SK-N-SH (cell line): ENCODE measurements at regions not wholly inside any gene's neighbourhood (a gene's known extent, or its start where the extent isn't known, plus 50 kb on each side); places are given as distances from the start of the nearest gene placed in this dataset.

Experiments used
- CTCF ChIA-PET: fragments of 300-600, 350-600 bp; formaldehyde crosslinking; extraction: SDS; loops from one replicate; lab custom pipeline; 2021; lab: Yijun Ruan, JAX
- POLR2A ChIA-PET: fragments of 350-600 bp; sonication (Branson Sonifier 250); formaldehyde crosslinking; extraction: SDS; loops from one replicate; lab custom pipeline; 2020; ENCODE audit warnings: antibody characterized with exemption, inconsistent platforms; lab: Yijun Ruan, JAX
- DNase-seq: peaks from one replicate; pipeline ENCODE4 v3.0.0; 2012
- H2AFZ ChIP-seq: fragments of 200-600 bp; sonication (generic); 2 replicates; pipeline ENCODE4 v1.8.1; 2016; ENCODE audit warnings: antibody characterized with exemption, mild to moderate bottlenecking, low read depth
- H3F3A ChIP-seq: fragments of 200-600 bp; sonication (generic); replicated peaks from 2 replicates; pipeline ENCODE3; 2016; ENCODE audit warnings: antibody characterized with exemption, mild to moderate bottlenecking; ENCODE audit not compliant: insufficient read depth
- H3K27ac ChIP-seq, 2 experiments: fragments of 200-500 bp in 1 of 2; fragments of 200-600 bp in 1 of 2; sonication (Bioruptor generic) in 1 of 2; sonication (generic), shearing (Covaris generic) in 1 of 2; 2 replicates each; pipeline versions ENCODE4 v1.5.1 to v1.6.1; 2014 to 2016; ENCODE audit warnings: low read depth in 2 of 2, inconsistent platforms in 1 of 2, low read length in 1 of 2, mild to moderate bottlenecking in 1 of 2, mixed read lengths in 1 of 2
- H3K27me3 ChIP-seq: fragments of 200-600 bp; sonication (generic), shearing (Covaris generic); 2 replicates; pipeline ENCODE4 v1.6.1; 2016; ENCODE audit warnings: mixed run types; ENCODE audit not compliant: insufficient read depth
- H3K36me3 ChIP-seq, 2 experiments: fragments of 200-500 bp in 1 of 2; fragments of 200-600 bp in 1 of 2; sonication (Bioruptor generic) in 1 of 2; sonication (generic) in 1 of 2; replicated peaks in 1 of 2; 2 replicates each; pipeline versions ENCODE3 to v1.5.1; 2014 to 2016; ENCODE audit warnings: low read length in 1 of 2, mild to moderate bottlenecking in 1 of 2; ENCODE audit not compliant: insufficient read depth in 2 of 2, control insufficient read depth in 1 of 2
- H3K4me1 ChIP-seq, 2 experiments: fragments of 200-500 bp in 1 of 2; fragments of 200-600 bp in 1 of 2; sonication (Bioruptor generic) in 1 of 2; sonication (generic), shearing (Covaris generic) in 1 of 2; 2 replicates each; pipeline versions ENCODE4 v1.5.1 to v1.6.1; 2014 to 2016; ENCODE audit warnings: low read depth in 1 of 2, low read length in 1 of 2, mixed run types in 1 of 2; ENCODE audit not compliant: insufficient read depth in 2 of 2, control insufficient read depth in 1 of 2
- H3K4me2 ChIP-seq: fragments of 200-600 bp; sonication (generic), shearing (Covaris generic); 2 replicates; pipeline ENCODE4 v1.6.1; 2017; ENCODE audit warnings: mixed run types
- H3K4me3 ChIP-seq, 2 experiments: fragments of 200-500 bp in 1 of 2; fragments of 200-600 bp in 1 of 2; sonication (Bioruptor generic) in 1 of 2; sonication (generic), shearing (Covaris generic) in 1 of 2; 2 replicates each; pipeline versions ENCODE4 v1.5.1 to v1.8.1; 2014 to 2016; ENCODE audit warnings: low read depth in 2 of 2, inconsistent platforms in 1 of 2, low read length in 1 of 2, mild to moderate bottlenecking in 1 of 2, mixed read lengths in 1 of 2, moderate library complexity in 1 of 2
- H3K79me2 ChIP-seq: fragments of 200-600 bp; sonication (generic); 2 replicates; pipeline ENCODE4 v1.8.1; 2017; ENCODE audit warnings: mild to moderate bottlenecking; ENCODE audit not compliant: insufficient read depth
- H3K9ac ChIP-seq: fragments of 200-600 bp; sonication (generic); 2 replicates; pipeline ENCODE4 v1.6.1; 2017; ENCODE audit warnings: mixed run types
- H3K9me2 ChIP-seq: fragments of 200-600 bp; sonication (generic); 2 replicates; pipeline ENCODE4 v1.6.1; 2017; ENCODE audit warnings: mixed run types
- H3K9me3 ChIP-seq: fragments of 200-600 bp; sonication (generic); 2 replicates; pipeline ENCODE4 v1.6.1; 2017; ENCODE audit warnings: mixed run types, mild to moderate bottlenecking, moderate library complexity
- H4K20me1 ChIP-seq: fragments of 200-600 bp; sonication (generic); 2 replicates; pipeline ENCODE4 v1.6.1; 2017; ENCODE audit warnings: mild to moderate bottlenecking, mixed run types; ENCODE audit not compliant: insufficient read depth
- CHD2 ChIP-seq: fragments of 150-350 bp; IDR thresholded peaks from 2 replicates; pipeline ENCODE4 v1.6.1; 2018; ENCODE audit warnings: low read length; ENCODE audit not compliant: partially characterized antibody
- ELF1 ChIP-seq: IDR thresholded peaks from 2 replicates; pipeline ENCODE4 v1.4.0; 2012
- EP300 ChIP-seq, 2 experiments: IDR thresholded peaks; 2 replicates each; pipeline versions ENCODE4 v1.4.0 to v1.6.1; 2012; ENCODE audit warnings: borderline replicate concordance in 1 of 2, low read depth in 1 of 2, low read length in 1 of 2
- EZH2phosphoT487 ChIP-seq: fragments of 200-600 bp; sonication (generic); IDR thresholded peaks from 2 replicates; pipeline ENCODE4 v1.6.1; 2017; ENCODE audit warnings: low read depth, mixed run types, mild to moderate bottlenecking, antibody characterized with exemption, moderate library complexity, borderline replicate concordance
- FOSL2 ChIP-seq: IDR thresholded peaks from 2 replicates; pipeline ENCODE4 v1.4.0; 2012; ENCODE audit warnings: low read depth, mild to moderate bottlenecking, moderate library complexity, borderline replicate concordance
- FOXJ3 ChIP-seq: sonication (generic); formaldehyde crosslinking; IDR thresholded peaks from 2 replicates; pipeline ENCODE4 v1.5.1; 2020; ENCODE audit warnings: mild to moderate bottlenecking, missing genetic modification reagents
- FOXM1 ChIP-seq: IDR thresholded peaks from 2 replicates; pipeline ENCODE4 v1.4.0; 2012; ENCODE audit warnings: low read depth, mild to moderate bottlenecking
- JUND ChIP-seq: IDR thresholded peaks from 2 replicates; pipeline ENCODE4 v1.4.0; 2012
- MXI1 ChIP-seq: IDR thresholded peaks from 2 replicates; pipeline ENCODE4 v1.6.1; 2012; ENCODE audit warnings: mild to moderate bottlenecking, low read depth, low read length, improper control_type of control experiment
- RFX5 ChIP-seq: IDR thresholded peaks from 2 replicates; pipeline ENCODE4 v1.6.1; 2012; ENCODE audit warnings: mild to moderate bottlenecking, improper control_type of control experiment, low read length
- RXRA ChIP-seq: IDR thresholded peaks from 2 replicates; pipeline ENCODE4 v1.4.0; 2012; ENCODE audit warnings: low read depth, mild to moderate bottlenecking, borderline replicate concordance
- SIN3A ChIP-seq: IDR thresholded peaks from 2 replicates; pipeline ENCODE4 v1.6.1; 2012; ENCODE audit warnings: low read depth, mild to moderate bottlenecking, low read length, moderate library complexity, borderline replicate concordance
- SMC3 ChIP-seq: IDR thresholded peaks from 2 replicates; pipeline ENCODE4 v1.6.1; 2012; ENCODE audit warnings: low read depth, low read length, improper control_type of control experiment
- TAF1 ChIP-seq: IDR thresholded peaks from 2 replicates; pipeline ENCODE4 v1.6.1; 2012; ENCODE audit warnings: low read depth, mild to moderate bottlenecking, low read length, moderate library complexity, borderline replicate concordance
- TCF12 ChIP-seq: IDR thresholded peaks from 2 replicates; pipeline ENCODE4 v1.4.0; 2012
- TEAD4 ChIP-seq: IDR thresholded peaks from 2 replicates; pipeline ENCODE4 v1.4.0; 2012; ENCODE audit warnings: mild to moderate bottlenecking, borderline replicate concordance; ENCODE audit not compliant: insufficient read depth
- WGBS: methylation state at CpG from one replicate; pipeline ENCODE4 v1.1.6; 2017; ENCODE audit warnings: low lambda C conversion rate; 5-methylcytosine and 5-hydroxymethylcytosine counted together
- TF ChIP-seq, protein P1 (sequence below): fragments of 150-350 bp; IDR thresholded peaks from 2 replicates; pipeline ENCODE4 v1.6.1; 2016; ENCODE audit warnings: mild to moderate bottlenecking, low read depth, low read length
- TF ChIP-seq, protein P2 (sequence below): fragments of 150-350 bp; IDR thresholded peaks from 2 replicates; pipeline ENCODE4 v1.6.1; 2017; ENCODE audit warnings: antibody characterized with exemption, low read length, low read depth, borderline replicate concordance
- TF ChIP-seq, protein P3 (sequence below): IDR thresholded peaks from 2 replicates; pipeline ENCODE4 v1.4.0; 2012; ENCODE audit warnings: low read depth, borderline replicate concordance

DNA sequence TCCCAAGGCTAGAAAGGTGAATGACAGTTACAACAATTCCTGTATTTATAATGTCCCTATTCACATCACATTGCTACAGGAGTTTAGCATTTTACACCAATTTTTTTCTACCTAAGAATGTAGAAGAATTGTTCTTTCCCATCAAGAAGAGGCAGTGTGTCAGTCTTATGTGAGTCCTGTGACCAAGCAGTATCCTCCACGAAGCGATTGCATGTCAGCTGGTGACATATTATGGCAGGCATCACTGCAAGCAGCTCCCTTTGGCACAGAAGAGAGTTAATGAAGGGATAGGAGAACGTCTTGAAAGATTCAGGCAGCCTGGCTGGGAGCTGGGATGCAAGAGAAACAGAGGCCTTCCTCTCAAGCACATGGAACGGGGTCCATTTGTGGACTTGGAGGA, 199.8 kb downstream of the SMC2 start:
- Histone ChIP-seq H3K9ac (no peak overlapping the region), H4K20me1 (no peaks in the 10 kb centered on the region), H3K4me2 (no peak overlapping the region), H3K79me2 (no peaks in the 10 kb centered on the region), H3K4me1 (no peaks in the 10 kb centered on the region), H3K36me3 (no peaks in the 10 kb centered on the region), H3K27ac (no peak overlapping the region), H2AFZ (no peak overlapping the region), H3K27me3 (no peaks in the 10 kb centered on the region), H3F3A (no peaks in the 10 kb centered on the region), H3K4me3 (no peak overlapping the region), H3K9me2 (no peaks in the 10 kb centered on the region), H3K9me3 (no peaks in the 10 kb centered on the region)
- 26% methylated on average over 4 of the region's 4 CpGs for WGBS
- TF ChIP-seq SIN3A (no peak), CHD2 (no peak), SMC3 (no peak), EP300 (IDR thresholded peaks at IDR 0.05; ENCODE audit: borderline replicate concordance in 1 of 2, low read depth in 1 of 2, low read length in 1 of 2) (no peak), TCF12 (no peak), FOSL2 (no peak), JUND (no peak), TAF1 (no peak), MXI1 (no peak), RFX5 (no peak), TEAD4 (no peak), EZH2phosphoT487 (no peak), FOXM1 (no peak), FOXJ3 (CRISPR knock-in tag) (no peak), ELF1 (no peak)
- TF ChIP-seq, protein P1, sequence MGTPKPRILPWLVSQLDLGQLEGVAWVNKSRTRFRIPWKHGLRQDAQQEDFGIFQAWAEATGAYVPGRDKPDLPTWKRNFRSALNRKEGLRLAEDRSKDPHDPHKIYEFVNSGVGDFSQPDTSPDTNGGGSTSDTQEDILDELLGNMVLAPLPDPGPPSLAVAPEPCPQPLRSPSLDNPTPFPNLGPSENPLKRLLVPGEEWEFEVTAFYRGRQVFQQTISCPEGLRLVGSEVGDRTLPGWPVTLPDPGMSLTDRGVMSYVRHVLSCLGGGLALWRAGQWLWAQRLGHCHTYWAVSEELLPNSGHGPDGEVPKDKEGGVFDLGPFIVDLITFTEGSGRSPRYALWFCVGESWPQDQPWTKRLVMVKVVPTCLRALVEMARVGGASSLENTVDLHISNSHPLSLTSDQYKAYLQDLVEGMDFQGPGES = no peak
- TF ChIP-seq, protein P2, sequence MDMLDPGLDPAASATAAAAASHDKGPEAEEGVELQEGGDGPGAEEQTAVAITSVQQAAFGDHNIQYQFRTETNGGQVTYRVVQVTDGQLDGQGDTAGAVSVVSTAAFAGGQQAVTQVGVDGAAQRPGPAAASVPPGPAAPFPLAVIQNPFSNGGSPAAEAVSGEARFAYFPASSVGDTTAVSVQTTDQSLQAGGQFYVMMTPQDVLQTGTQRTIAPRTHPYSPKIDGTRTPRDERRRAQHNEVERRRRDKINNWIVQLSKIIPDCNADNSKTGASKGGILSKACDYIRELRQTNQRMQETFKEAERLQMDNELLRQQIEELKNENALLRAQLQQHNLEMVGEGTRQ = no peak
- TF ChIP-seq, protein P3, sequence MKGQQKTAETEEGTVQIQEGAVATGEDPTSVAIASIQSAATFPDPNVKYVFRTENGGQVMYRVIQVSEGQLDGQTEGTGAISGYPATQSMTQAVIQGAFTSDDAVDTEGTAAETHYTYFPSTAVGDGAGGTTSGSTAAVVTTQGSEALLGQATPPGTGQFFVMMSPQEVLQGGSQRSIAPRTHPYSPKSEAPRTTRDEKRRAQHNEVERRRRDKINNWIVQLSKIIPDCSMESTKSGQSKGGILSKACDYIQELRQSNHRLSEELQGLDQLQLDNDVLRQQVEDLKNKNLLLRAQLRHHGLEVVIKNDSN = no peak
- DNase-seq = no peak
- ChIA-PET CTCF (no interaction called here), POLR2A (no interaction called here)

DNA sequence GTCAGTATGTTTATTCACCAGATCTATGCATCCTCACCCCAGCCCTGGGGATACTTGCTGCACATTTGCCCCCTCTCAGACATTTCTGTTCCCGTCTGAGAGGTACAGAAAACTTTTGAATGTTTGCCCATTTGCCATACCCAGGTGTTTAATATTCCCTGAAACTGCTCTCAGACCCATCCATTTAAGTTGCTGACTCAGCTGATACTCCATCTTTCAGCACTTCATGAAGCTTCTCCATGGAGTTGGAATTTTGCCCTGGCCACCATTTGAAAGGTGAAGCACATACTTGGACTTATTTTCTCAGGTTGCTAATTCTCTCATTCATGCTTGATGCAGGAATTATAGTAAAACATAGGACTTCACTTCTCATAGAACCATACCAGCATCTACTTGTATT, 203.9 kb upstream of the OR13F1 start:
- no peak overlapping the region for H3K27ac ChIP-seq
- H3K27me3 ChIP-seq = no peaks in the 10 kb centered on the region
- no peaks in the 10 kb centered on the region for H3F3A ChIP-seq
- no peaks in the 10 kb centered on the region for H3K36me3 ChIP-seq
- no peaks in the 10 kb centered on the region for H3K79me2 ChIP-seq
- no peaks in the 10 kb centered on the region for H3K9me2 ChIP-seq
- H2AFZ ChIP-seq = no peak overlapping the region
- no peak overlapping the region for H3K9ac ChIP-seq
- ChIA-PET CTCF (no interaction called here), POLR2A (no interaction called here)
- WGBS = 25% methylated on average over 1 of the region's 1 CpG
- no peak overlapping the region for H3K4me2 ChIP-seq
- no peaks in the 10 kb centered on the region for H3K4me1 ChIP-seq
- DNase-seq = no peak
- no peaks in the 10 kb centered on the region for H4K20me1 ChIP-seq
- TF ChIP-seq, protein P1 = no peak
- TF ChIP-seq CHD2 (no peak), RXRA (no peak), EP300 (IDR thresholded peaks at IDR 0.05; ENCODE audit: borderline replicate concordance in 1 of 2, low read depth in 1 of 2, low read length in 1 of 2) (no peak)
- no peak overlapping the region for H3K4me3 ChIP-seq
- no peaks in the 10 kb centered on the region for H3K9me3 ChIP-seq
